KMS-11 (cell line): ENCODE measurements at regions not wholly inside any gene's neighbourhood (a gene's known extent, or its start where the extent isn't known, plus 50 kb on each side); places are given as distances from the start of the nearest gene placed in this dataset.

Experiments
- H2AFZ ChIP-seq: fragments of 200-600 bp; sonication (generic); 2 replicates; pipeline ENCODE4 v1.6.1; 2016; ENCODE audit warnings: antibody characterized with exemption, mixed run types, low read depth
- H3K27ac ChIP-seq: fragments of 200-600 bp; sonication (generic); 2 replicates; pipeline ENCODE4 v1.6.1; 2016; ENCODE audit warnings: mild to moderate bottlenecking, mixed run types
- H3K27me3 ChIP-seq: fragments of 200-600 bp; sonication (generic); 2 replicates; pipeline ENCODE4 v1.6.1; 2017; ENCODE audit warnings: mild to moderate bottlenecking, low read depth, mixed run types, moderate library complexity; ENCODE audit not compliant: insufficient read depth
- H3K36me3 ChIP-seq: fragments of 200-600 bp; sonication (generic); 2 replicates; pipeline ENCODE4 v1.6.1; 2017; ENCODE audit warnings: mild to moderate bottlenecking, mixed run types; ENCODE audit not compliant: insufficient read depth
- H3K4me1 ChIP-seq: fragments of 200-600 bp; sonication (generic); 2 replicates; pipeline ENCODE4 v1.6.1; 2016; ENCODE audit warnings: mild to moderate bottlenecking, low read depth, mixed run types; ENCODE audit not compliant: poor library complexity, severe bottlenecking
- H3K4me2 ChIP-seq: fragments of 200-600 bp; sonication (generic); 2 replicates; pipeline ENCODE4 v1.7.0; 2016; ENCODE audit warnings: mild to moderate bottlenecking, mixed run types
- H3K4me3 ChIP-seq: fragments of 200-600 bp; sonication (generic); IDR thresholded peaks from 2 replicates; pipeline ENCODE4 v1.6.1; 2017; ENCODE audit warnings: low read depth, low read length, mixed read lengths; ENCODE audit not compliant: insufficient read depth
- H3K79me2 ChIP-seq: fragments of 200-600 bp; sonication (generic); 2 replicates; pipeline ENCODE4 v1.6.1; 2016; ENCODE audit warnings: low read depth, mixed run types; ENCODE audit not compliant: insufficient read depth
- H3K9ac ChIP-seq: fragments of 200-600 bp; sonication (generic); 2 replicates; pipeline ENCODE4 v1.6.1; 2016; ENCODE audit warnings: mild to moderate bottlenecking, mixed run types
- H4K20me1 ChIP-seq: fragments of 200-600 bp; sonication (generic); 2 replicates; pipeline ENCODE4 v1.6.1; 2016; ENCODE audit warnings: mild to moderate bottlenecking, mixed run types; ENCODE audit not compliant: insufficient read depth
- CTCF ChIP-seq: fragments of 200-600 bp; sonication (generic); conservative IDR thresholded peaks from 2 replicates; pipeline ENCODE4 v1.6.1; 2017; ENCODE audit warnings: low read depth, mild to moderate bottlenecking, antibody characterized with exemption, low read length, moderate library complexity, mixed read lengths

- H3K4me1 ChIP-seq = no peaks in the 10 kb centered on the region
- H3K9ac ChIP-seq = no peak overlapping the region
- no peak for TF ChIP-seq CTCF
- no peak overlapping the region for H3K27ac ChIP-seq
- H3K4me2 ChIP-seq = no peak overlapping the region
- no peaks in the 10 kb centered on the region for H3K79me2 ChIP-seq
- no peaks in the 10 kb centered on the region for H4K20me1 ChIP-seq
- H3K36me3 ChIP-seq = no peaks in the 10 kb centered on the region
- H3K27me3 ChIP-seq = no peaks in the 10 kb centered on the region
- H3K4me3 ChIP-seq = no peak overlapping the region
- H2AFZ ChIP-seq = no peak overlapping the region
Measured at GRCh38 chr4:101685126-101685525, 105.4 kb upstream of the BANK1 start.

- H3K4me2 ChIP-seq = no peak overlapping the region
- H2AFZ ChIP-seq = no peak overlapping the region
- no peak overlapping the region for H3K9ac ChIP-seq
- H3K27ac ChIP-seq = no peak overlapping the region
- no peaks in the 10 kb centered on the region for H3K36me3 ChIP-seq
- no peaks in the 10 kb centered on the region for H3K4me1 ChIP-seq
- TF ChIP-seq CTCF = no peak
- H3K79me2 ChIP-seq = no peaks in the 10 kb centered on the region
- no peak overlapping the region for H3K4me3 ChIP-seq
- no peaks in the 10 kb centered on the region for H4K20me1 ChIP-seq
- H3K27me3 ChIP-seq = no peaks in the 10 kb centered on the region
Measured at GRCh38 chr4:101682946-101683345, 107.6 kb upstream of the BANK1 start.

- no peak overlapping the region for H3K27ac ChIP-seq
- H4K20me1 ChIP-seq = no peaks in the 10 kb centered on the region
- H3K27me3 ChIP-seq = no peaks in the 10 kb centered on the region
- no peak overlapping the region for H3K4me2 ChIP-seq
- no peaks in the 10 kb centered on the region for H3K79me2 ChIP-seq
- no peak overlapping the region for H3K9ac ChIP-seq
- no peaks in the 10 kb centered on the region for H3K36me3 ChIP-seq
- TF ChIP-seq CTCF = no peak
- H3K4me3 ChIP-seq = no peak overlapping the region
- no peak overlapping the region for H2AFZ ChIP-seq
- no peaks in the 10 kb centered on the region for H3K4me1 ChIP-seq
Measured at GRCh38 chr4:101678180-101678579, 112.3 kb upstream of the BANK1 start.

GRCh38 chr4:101670897-101671296 lies 119.6 kb upstream of the BANK1 start:
- Histone ChIP-seq H3K79me2 (no peaks in the 10 kb centered on the region), H4K20me1 (no peaks in the 10 kb centered on the region), H3K36me3 (no peaks in the 10 kb centered on the region), H3K4me3 (no peak overlapping the region), H3K4me2 (no peak overlapping the region), H2AFZ (no peak overlapping the region), H3K4me1 (no peaks in the 10 kb centered on the region), H3K27ac (no peak overlapping the region), H3K27me3 (no peaks in the 10 kb centered on the region), H3K9ac (no peak overlapping the region)
- no peak for TF ChIP-seq CTCF

GRCh38 chr4:101670370-101670769 lies 120.2 kb upstream of the BANK1 start:
- Histone ChIP-seq H3K4me2 (no peak overlapping the region), H3K4me3 (no peak overlapping the region), H4K20me1 (no peaks in the 10 kb centered on the region), H3K4me1 (no peaks in the 10 kb centered on the region), H3K9ac (no peak overlapping the region), H3K27me3 (no peaks in the 10 kb centered on the region), H3K36me3 (no peaks in the 10 kb centered on the region), H3K27ac (no peak overlapping the region), H3K79me2 (no peaks in the 10 kb centered on the region), H2AFZ (no peak overlapping the region)
- TF ChIP-seq CTCF = no peak
